Skeletal muscle satellite cell (primary cell): ENCODE measurements at regions not wholly inside any gene's neighbourhood (a gene's known extent, or its start where the extent isn't known, plus 50 kb on each side); places are given as distances from the start of the nearest gene placed in this dataset. TPM values are rescaled to one million over a fixed set of nuclear protein-coding genes. Genes with fewer than 3 reads are reported as not detected.

Experiments
- H3K27me3 ChIP-seq: 2 replicates; pipeline ENCODE4 v1.7.0; 2013; ENCODE audit warnings: low read length; ENCODE audit not compliant: control insufficient read depth, insufficient read depth
- H3K36me3 ChIP-seq: 2 replicates; pipeline ENCODE4 v1.7.0; 2013; ENCODE audit warnings: mild to moderate bottlenecking, control low read depth, low read length; ENCODE audit not compliant: insufficient read depth
- H3K4me1 ChIP-seq: 2 replicates; pipeline ENCODE4 v1.7.0; 2013; ENCODE audit warnings: low read length; ENCODE audit not compliant: control insufficient read depth, insufficient read depth
- H3K4me2 ChIP-seq: 2 replicates; pipeline ENCODE4 v1.7.0; 2013; ENCODE audit warnings: mild to moderate bottlenecking, low read length
- H3K4me3 ChIP-seq: 2 replicates; pipeline ENCODE4 v1.7.0; 2013; ENCODE audit warnings: low read length
- H3K9ac ChIP-seq: 2 replicates; pipeline ENCODE4 v1.7.0; 2013; ENCODE audit warnings: mild to moderate bottlenecking, low read depth, low read length, moderate library complexity
- H3K9me3 ChIP-seq: replicated peaks from 2 replicates; pipeline ENCODE4 v1.7.0; 2013; ENCODE audit warnings: mild to moderate bottlenecking, control low read depth, low read length
- small RNA-seq: library from RNA; depleted of rRNA; stranded (forward); fragments of <200 nt; gene quantifications from one replicate; pipeline ENCODE3, GENCODE V24; 2012

DNA sequence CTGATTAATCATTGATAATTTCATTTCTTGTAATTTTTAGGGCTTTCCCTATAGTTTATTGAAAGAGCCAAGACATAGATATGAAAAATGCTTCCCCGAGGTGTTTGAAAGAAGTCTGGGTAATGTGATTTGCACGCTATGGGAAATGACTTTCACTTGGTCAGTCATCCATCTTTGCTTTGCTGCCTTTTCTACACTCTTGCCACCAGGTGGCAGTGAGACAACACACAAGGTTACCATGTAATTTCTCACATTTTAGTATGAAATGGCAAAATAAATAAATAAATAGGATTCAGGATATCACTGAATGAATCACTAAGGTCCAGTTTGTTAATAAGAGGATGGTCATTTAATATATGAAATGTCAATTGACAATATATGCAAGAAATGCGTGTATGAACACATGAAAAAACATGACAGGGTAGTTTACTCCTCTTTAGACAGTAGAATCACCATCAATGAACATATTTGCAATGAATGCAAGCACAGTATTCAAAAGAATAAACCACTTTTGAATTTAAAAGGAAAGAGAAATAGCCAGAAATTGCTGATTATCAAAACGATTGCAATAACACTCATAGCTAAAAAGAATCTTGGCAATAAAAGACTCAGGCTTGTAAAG, 52.2 kb upstream of the KCNH7 start:
- Histone ChIP-seq H3K36me3 (no peaks in the 10 kb centered on the region), H3K4me1 (no peaks in the 10 kb centered on the region), H3K4me2 (peak overlapping the region; percentile 64), H3K4me3 (no peak overlapping the region), H3K9me3 (no peaks in the 10 kb centered on the region), H3K9ac (peak overlapping the region; percentile 15), H3K27me3 (no peaks in the 10 kb centered on the region)

GRCh38 chr2:162888652-162889051, 50.1 kb upstream of the KCNH7 start:
- Histone ChIP-seq H3K4me3 (no peak overlapping the region), H3K4me1 (no peaks in the 10 kb centered on the region), H3K9me3 (no peaks in the 10 kb centered on the region), H3K36me3 (no peaks in the 10 kb centered on the region), H3K27me3 (no peaks in the 10 kb centered on the region), H3K9ac (no peak overlapping the region), H3K4me2 (no peak overlapping the region)

Small RNAs in the stretch of these regions (small RNA-seq; reads per million reads assigned to genes)
- gene RNU6-627P, result not detected
